SK-N-SH (cell line): ENCODE measurements at regions not wholly inside any gene's neighbourhood (a gene's known extent, or its start where the extent isn't known, plus 50 kb on each side); places are given as distances from the start of the nearest gene placed in this dataset.

ENCODE experiments used
- CTCF ChIA-PET: fragments of 300-600, 350-600 bp; formaldehyde crosslinking; extraction: SDS; loops from one replicate; lab custom pipeline; 2021; lab: Yijun Ruan, JAX
- POLR2A ChIA-PET: fragments of 350-600 bp; sonication (Branson Sonifier 250); formaldehyde crosslinking; extraction: SDS; loops from one replicate; lab custom pipeline; 2020; ENCODE audit warnings: antibody characterized with exemption, inconsistent platforms; lab: Yijun Ruan, JAX
- DNase-seq: peaks from one replicate; pipeline ENCODE4 v3.0.0; 2012
- H2AFZ ChIP-seq: fragments of 200-600 bp; sonication (generic); 2 replicates; pipeline ENCODE4 v1.8.1; 2016; ENCODE audit warnings: antibody characterized with exemption, mild to moderate bottlenecking, low read depth
- H3F3A ChIP-seq: fragments of 200-600 bp; sonication (generic); replicated peaks from 2 replicates; pipeline ENCODE3; 2016; ENCODE audit warnings: antibody characterized with exemption, mild to moderate bottlenecking; ENCODE audit not compliant: insufficient read depth
- H3K27ac ChIP-seq, 2 experiments: fragments of 200-500 bp in 1 of 2; fragments of 200-600 bp in 1 of 2; sonication (Bioruptor generic) in 1 of 2; sonication (generic), shearing (Covaris generic) in 1 of 2; 2 replicates each; pipeline versions ENCODE4 v1.5.1 to v1.6.1; 2014 to 2016; ENCODE audit warnings: low read depth in 2 of 2, inconsistent platforms in 1 of 2, low read length in 1 of 2, mild to moderate bottlenecking in 1 of 2, mixed read lengths in 1 of 2
- H3K27me3 ChIP-seq: fragments of 200-600 bp; sonication (generic), shearing (Covaris generic); 2 replicates; pipeline ENCODE4 v1.6.1; 2016; ENCODE audit warnings: mixed run types; ENCODE audit not compliant: insufficient read depth
- H3K36me3 ChIP-seq, 2 experiments: fragments of 200-500 bp in 1 of 2; fragments of 200-600 bp in 1 of 2; sonication (Bioruptor generic) in 1 of 2; sonication (generic) in 1 of 2; replicated peaks in 1 of 2; 2 replicates each; pipeline versions ENCODE3 to v1.5.1; 2014 to 2016; ENCODE audit warnings: low read length in 1 of 2, mild to moderate bottlenecking in 1 of 2; ENCODE audit not compliant: insufficient read depth in 2 of 2, control insufficient read depth in 1 of 2
- H3K4me1 ChIP-seq, 2 experiments: fragments of 200-500 bp in 1 of 2; fragments of 200-600 bp in 1 of 2; sonication (Bioruptor generic) in 1 of 2; sonication (generic), shearing (Covaris generic) in 1 of 2; 2 replicates each; pipeline versions ENCODE4 v1.5.1 to v1.6.1; 2014 to 2016; ENCODE audit warnings: low read depth in 1 of 2, low read length in 1 of 2, mixed run types in 1 of 2; ENCODE audit not compliant: insufficient read depth in 2 of 2, control insufficient read depth in 1 of 2
- H3K4me2 ChIP-seq: fragments of 200-600 bp; sonication (generic), shearing (Covaris generic); 2 replicates; pipeline ENCODE4 v1.6.1; 2017; ENCODE audit warnings: mixed run types
- H3K4me3 ChIP-seq, 2 experiments: fragments of 200-500 bp in 1 of 2; fragments of 200-600 bp in 1 of 2; sonication (Bioruptor generic) in 1 of 2; sonication (generic), shearing (Covaris generic) in 1 of 2; 2 replicates each; pipeline versions ENCODE4 v1.5.1 to v1.8.1; 2014 to 2016; ENCODE audit warnings: low read depth in 2 of 2, inconsistent platforms in 1 of 2, low read length in 1 of 2, mild to moderate bottlenecking in 1 of 2, mixed read lengths in 1 of 2, moderate library complexity in 1 of 2
- H3K79me2 ChIP-seq: fragments of 200-600 bp; sonication (generic); 2 replicates; pipeline ENCODE4 v1.8.1; 2017; ENCODE audit warnings: mild to moderate bottlenecking; ENCODE audit not compliant: insufficient read depth
- H3K9ac ChIP-seq: fragments of 200-600 bp; sonication (generic); 2 replicates; pipeline ENCODE4 v1.6.1; 2017; ENCODE audit warnings: mixed run types
- H3K9me2 ChIP-seq: fragments of 200-600 bp; sonication (generic); 2 replicates; pipeline ENCODE4 v1.6.1; 2017; ENCODE audit warnings: mixed run types
- H3K9me3 ChIP-seq: fragments of 200-600 bp; sonication (generic); 2 replicates; pipeline ENCODE4 v1.6.1; 2017; ENCODE audit warnings: mixed run types, mild to moderate bottlenecking, moderate library complexity
- H4K20me1 ChIP-seq: fragments of 200-600 bp; sonication (generic); 2 replicates; pipeline ENCODE4 v1.6.1; 2017; ENCODE audit warnings: mild to moderate bottlenecking, mixed run types; ENCODE audit not compliant: insufficient read depth
- CHD2 ChIP-seq: fragments of 150-350 bp; IDR thresholded peaks from 2 replicates; pipeline ENCODE4 v1.6.1; 2018; ENCODE audit warnings: low read length; ENCODE audit not compliant: partially characterized antibody
- FOXJ3 ChIP-seq: sonication (generic); formaldehyde crosslinking; IDR thresholded peaks from 2 replicates; pipeline ENCODE4 v1.5.1; 2020; ENCODE audit warnings: mild to moderate bottlenecking, missing genetic modification reagents
- FOXM1 ChIP-seq: IDR thresholded peaks from 2 replicates; pipeline ENCODE4 v1.4.0; 2012; ENCODE audit warnings: low read depth, mild to moderate bottlenecking
- GABPA ChIP-seq: IDR thresholded peaks from 2 replicates; pipeline ENCODE4 v1.4.0; 2012; ENCODE audit warnings: low read depth, mild to moderate bottlenecking
- GATA2 ChIP-seq: sonication (generic); formaldehyde crosslinking; IDR thresholded peaks from 2 replicates; pipeline ENCODE4 v1.5.0; 2020; ENCODE audit warnings: mild to moderate bottlenecking, missing genetic modification reagents
- JUND ChIP-seq: IDR thresholded peaks from 2 replicates; pipeline ENCODE4 v1.4.0; 2012
- MEF2A ChIP-seq: IDR thresholded peaks from 2 replicates; pipeline ENCODE4 v1.4.0; 2012; ENCODE audit warnings: low read depth, borderline replicate concordance
- POLR2AphosphoS5 ChIP-seq: IDR thresholded peaks from 2 replicates; pipeline ENCODE4 v1.6.1; 2012; ENCODE audit warnings: low read depth, low read length
- RAD21 ChIP-seq: IDR thresholded peaks from 2 replicates; pipeline ENCODE4 v1.6.1; 2012; ENCODE audit warnings: mild to moderate bottlenecking, low read length
- RCOR1 ChIP-seq: fragments of 150-350 bp; IDR thresholded peaks from 2 replicates; pipeline ENCODE4 v1.6.1; 2017; ENCODE audit warnings: antibody characterized with exemption, low read length
- RXRA ChIP-seq: IDR thresholded peaks from 2 replicates; pipeline ENCODE4 v1.4.0; 2012; ENCODE audit warnings: low read depth, mild to moderate bottlenecking, borderline replicate concordance
- SIN3A ChIP-seq: IDR thresholded peaks from 2 replicates; pipeline ENCODE4 v1.6.1; 2012; ENCODE audit warnings: low read depth, mild to moderate bottlenecking, low read length, moderate library complexity, borderline replicate concordance
- SMC3 ChIP-seq: IDR thresholded peaks from 2 replicates; pipeline ENCODE4 v1.6.1; 2012; ENCODE audit warnings: low read depth, low read length, improper control_type of control experiment
- TCF12 ChIP-seq: IDR thresholded peaks from 2 replicates; pipeline ENCODE4 v1.4.0; 2012
- USF2 ChIP-seq: fragments of 150-350 bp; IDR thresholded peaks from 2 replicates; pipeline ENCODE4 v1.6.1; 2017; ENCODE audit warnings: antibody characterized with exemption, low read length, low read depth, borderline replicate concordance
- YY1 ChIP-seq: IDR thresholded peaks from 2 replicates; pipeline ENCODE4 v1.4.0; 2012; ENCODE audit warnings: low read depth, mild to moderate bottlenecking
- WGBS: methylation state at CpG from one replicate; pipeline ENCODE4 v1.1.6; 2017; ENCODE audit warnings: low lambda C conversion rate; 5-methylcytosine and 5-hydroxymethylcytosine counted together
- TF ChIP-seq, protein P1 (sequence below): fragments of 150-350 bp; IDR thresholded peaks from 2 replicates; pipeline ENCODE4 v1.6.1; 2016; ENCODE audit warnings: mild to moderate bottlenecking, low read depth, low read length
- TF ChIP-seq, protein P2 (sequence below): IDR thresholded peaks from 2 replicates; pipeline ENCODE4 v1.4.0; 2012; ENCODE audit warnings: low read depth, borderline replicate concordance
- TF ChIP-seq, protein P3 (sequence below): IDR thresholded peaks from 2 replicates; pipeline ENCODE4 v1.6.1; 2012; ENCODE audit warnings: mild to moderate bottlenecking, low read depth, low read length, moderate library complexity

DNA sequence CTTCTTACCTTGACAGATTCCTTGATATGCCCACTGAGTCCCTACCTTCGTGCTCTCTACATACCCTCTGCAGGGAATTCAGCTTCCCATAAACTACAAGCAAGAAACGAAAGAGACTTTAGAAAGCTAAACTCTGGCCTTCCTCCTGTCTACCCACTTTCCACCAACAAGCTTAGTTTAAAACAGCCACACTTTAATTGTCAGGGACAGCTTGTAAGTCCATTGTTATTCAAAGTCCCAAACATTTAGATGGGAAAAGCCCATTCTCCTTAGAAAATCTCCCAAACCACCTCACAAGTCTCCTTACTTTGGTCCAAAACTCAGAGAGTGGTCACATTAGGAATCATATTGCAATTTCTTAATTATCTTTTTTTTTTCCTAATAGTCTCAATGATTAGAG lies 2695.8 kb downstream of the PCDH9 start:
- no peaks in the 10 kb centered on the region for H3K79me2 ChIP-seq
- H3F3A ChIP-seq: no peaks in the 10 kb centered on the region
- 81% methylated on average over 2 of the region's 2 CpGs for WGBS
- no peak overlapping the region for H2AFZ ChIP-seq
- no peak overlapping the region for H3K4me2 ChIP-seq
- H3K27ac ChIP-seq: no peak overlapping the region
- no peaks in the 10 kb centered on the region for H3K27me3 ChIP-seq
- H4K20me1 ChIP-seq: no peaks in the 10 kb centered on the region
- H3K4me1 ChIP-seq: no peaks in the 10 kb centered on the region
- POLR2A ChIA-PET: no interaction called here
- H3K9ac ChIP-seq: no peak overlapping the region
- H3K9me2 ChIP-seq: no peaks in the 10 kb centered on the region
- no peak for TF ChIP-seq RCOR1
- TF ChIP-seq, protein P1, sequence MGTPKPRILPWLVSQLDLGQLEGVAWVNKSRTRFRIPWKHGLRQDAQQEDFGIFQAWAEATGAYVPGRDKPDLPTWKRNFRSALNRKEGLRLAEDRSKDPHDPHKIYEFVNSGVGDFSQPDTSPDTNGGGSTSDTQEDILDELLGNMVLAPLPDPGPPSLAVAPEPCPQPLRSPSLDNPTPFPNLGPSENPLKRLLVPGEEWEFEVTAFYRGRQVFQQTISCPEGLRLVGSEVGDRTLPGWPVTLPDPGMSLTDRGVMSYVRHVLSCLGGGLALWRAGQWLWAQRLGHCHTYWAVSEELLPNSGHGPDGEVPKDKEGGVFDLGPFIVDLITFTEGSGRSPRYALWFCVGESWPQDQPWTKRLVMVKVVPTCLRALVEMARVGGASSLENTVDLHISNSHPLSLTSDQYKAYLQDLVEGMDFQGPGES: no peak
- no peak for TF ChIP-seq YY1
- TF ChIP-seq TCF12: no peak
- no peak for TF ChIP-seq JUND
- no peak for TF ChIP-seq GATA2 (CRISPR knock-in tag)
- no peak for TF ChIP-seq RXRA
- no peak overlapping the region for H3K4me3 ChIP-seq
- CTCF ChIA-PET: no interaction called here
- H3K9me3 ChIP-seq: no peaks in the 10 kb centered on the region
- no peaks in the 10 kb centered on the region for H3K36me3 ChIP-seq
- no peak for DNase-seq

DNA sequence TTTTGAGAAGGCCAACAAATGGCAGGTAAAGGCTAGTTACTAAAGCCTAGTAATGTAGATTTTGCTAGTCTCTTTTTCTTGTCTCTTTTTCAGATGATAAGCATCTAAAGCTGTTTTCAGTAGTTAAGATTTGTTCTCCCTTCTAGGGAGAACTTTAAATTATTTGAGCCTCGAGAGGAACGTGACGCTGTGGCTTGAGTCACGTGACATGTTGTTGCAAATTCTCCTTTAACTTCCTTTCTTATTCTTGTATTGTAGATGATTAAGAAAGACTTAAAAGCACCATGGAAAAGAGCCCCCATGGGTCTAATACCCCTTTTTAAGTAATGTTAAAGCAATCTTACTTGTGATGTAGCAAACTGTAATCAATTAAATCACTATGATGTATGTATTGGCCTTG lies 2698.7 kb downstream of the PCDH9 start:
- WGBS: 94% methylated on average over 4 of the region's 4 CpGs
- Histone ChIP-seq H3K36me3 (no peaks in the 10 kb centered on the region), H3K9me2 (no peaks in the 10 kb centered on the region), H3K4me3 (no peak overlapping the region), H3K79me2 (no peaks in the 10 kb centered on the region), H3K9me3 (no peaks in the 10 kb centered on the region), H3K4me1 (no peaks in the 10 kb centered on the region; a peak in 1 of 4 replicates), H3K4me2 (no peak overlapping the region), H3K27ac (no peak overlapping the region), H3F3A (no peaks in the 10 kb centered on the region), H3K9ac (no peak overlapping the region), H2AFZ (no peak overlapping the region), H3K27me3 (no peaks in the 10 kb centered on the region), H4K20me1 (no peaks in the 10 kb centered on the region)
- POLR2A ChIA-PET: no interaction called here
- TF ChIP-seq YY1: no peak
- TF ChIP-seq GABPA: no peak
- TF ChIP-seq, protein P1: no peak
- TF ChIP-seq, protein P2, sequence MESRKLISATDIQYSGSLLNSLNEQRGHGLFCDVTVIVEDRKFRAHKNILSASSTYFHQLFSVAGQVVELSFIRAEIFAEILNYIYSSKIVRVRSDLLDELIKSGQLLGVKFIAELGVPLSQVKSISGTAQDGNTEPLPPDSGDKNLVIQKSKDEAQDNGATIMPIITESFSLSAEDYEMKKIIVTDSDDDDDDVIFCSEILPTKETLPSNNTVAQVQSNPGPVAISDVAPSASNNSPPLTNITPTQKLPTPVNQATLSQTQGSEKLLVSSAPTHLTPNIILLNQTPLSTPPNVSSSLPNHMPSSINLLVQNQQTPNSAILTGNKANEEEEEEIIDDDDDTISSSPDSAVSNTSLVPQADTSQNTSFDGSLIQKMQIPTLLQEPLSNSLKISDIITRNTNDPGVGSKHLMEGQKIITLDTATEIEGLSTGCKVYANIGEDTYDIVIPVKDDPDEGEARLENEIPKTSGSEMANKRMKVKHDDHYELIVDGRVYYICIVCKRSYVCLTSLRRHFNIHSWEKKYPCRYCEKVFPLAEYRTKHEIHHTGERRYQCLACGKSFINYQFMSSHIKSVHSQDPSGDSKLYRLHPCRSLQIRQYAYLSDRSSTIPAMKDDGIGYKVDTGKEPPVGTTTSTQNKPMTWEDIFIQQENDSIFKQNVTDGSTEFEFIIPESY: no peak
- no peak for TF ChIP-seq SMC3
- TF ChIP-seq JUND: no peak
- no peak for TF ChIP-seq SIN3A
- TF ChIP-seq FOXJ3: no peak
- TF ChIP-seq CHD2: no peak
- no peak for TF ChIP-seq FOXM1
- TF ChIP-seq POLR2AphosphoS5: no peak
- no peak for TF ChIP-seq RAD21
- TF ChIP-seq, protein P3, sequence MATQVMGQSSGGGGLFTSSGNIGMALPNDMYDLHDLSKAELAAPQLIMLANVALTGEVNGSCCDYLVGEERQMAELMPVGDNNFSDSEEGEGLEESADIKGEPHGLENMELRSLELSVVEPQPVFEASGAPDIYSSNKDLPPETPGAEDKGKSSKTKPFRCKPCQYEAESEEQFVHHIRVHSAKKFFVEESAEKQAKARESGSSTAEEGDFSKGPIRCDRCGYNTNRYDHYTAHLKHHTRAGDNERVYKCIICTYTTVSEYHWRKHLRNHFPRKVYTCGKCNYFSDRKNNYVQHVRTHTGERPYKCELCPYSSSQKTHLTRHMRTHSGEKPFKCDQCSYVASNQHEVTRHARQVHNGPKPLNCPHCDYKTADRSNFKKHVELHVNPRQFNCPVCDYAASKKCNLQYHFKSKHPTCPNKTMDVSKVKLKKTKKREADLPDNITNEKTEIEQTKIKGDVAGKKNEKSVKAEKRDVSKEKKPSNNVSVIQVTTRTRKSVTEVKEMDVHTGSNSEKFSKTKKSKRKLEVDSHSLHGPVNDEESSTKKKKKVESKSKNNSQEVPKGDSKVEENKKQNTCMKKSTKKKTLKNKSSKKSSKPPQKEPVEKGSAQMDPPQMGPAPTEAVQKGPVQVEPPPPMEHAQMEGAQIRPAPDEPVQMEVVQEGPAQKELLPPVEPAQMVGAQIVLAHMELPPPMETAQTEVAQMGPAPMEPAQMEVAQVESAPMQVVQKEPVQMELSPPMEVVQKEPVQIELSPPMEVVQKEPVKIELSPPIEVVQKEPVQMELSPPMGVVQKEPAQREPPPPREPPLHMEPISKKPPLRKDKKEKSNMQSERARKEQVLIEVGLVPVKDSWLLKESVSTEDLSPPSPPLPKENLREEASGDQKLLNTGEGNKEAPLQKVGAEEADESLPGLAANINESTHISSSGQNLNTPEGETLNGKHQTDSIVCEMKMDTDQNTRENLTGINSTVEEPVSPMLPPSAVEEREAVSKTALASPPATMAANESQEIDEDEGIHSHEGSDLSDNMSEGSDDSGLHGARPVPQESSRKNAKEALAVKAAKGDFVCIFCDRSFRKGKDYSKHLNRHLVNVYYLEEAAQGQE: no peak
- no peak for TF ChIP-seq MEF2A
- TF ChIP-seq USF2: no peak
- no peak for DNase-seq
- CTCF ChIA-PET: no interaction called here
